AML-193 (cell line): ENCODE measurements at regions not wholly inside any gene's neighbourhood (a gene's known extent, or its start where the extent isn't known, plus 50 kb on each side); places are given as distances from the start of the nearest gene placed in this dataset.

Experiments used
- DNase-seq, 2 experiments: peaks; one replicate each; lab custom pipeline; 2025; lab: John Stamatoyannopoulos, UW

- DNase-seq, result no peak
Measured at GRCh38 chr2:196587056-196587455, 52.5 kb upstream of the CCDC150 start.

DNA sequence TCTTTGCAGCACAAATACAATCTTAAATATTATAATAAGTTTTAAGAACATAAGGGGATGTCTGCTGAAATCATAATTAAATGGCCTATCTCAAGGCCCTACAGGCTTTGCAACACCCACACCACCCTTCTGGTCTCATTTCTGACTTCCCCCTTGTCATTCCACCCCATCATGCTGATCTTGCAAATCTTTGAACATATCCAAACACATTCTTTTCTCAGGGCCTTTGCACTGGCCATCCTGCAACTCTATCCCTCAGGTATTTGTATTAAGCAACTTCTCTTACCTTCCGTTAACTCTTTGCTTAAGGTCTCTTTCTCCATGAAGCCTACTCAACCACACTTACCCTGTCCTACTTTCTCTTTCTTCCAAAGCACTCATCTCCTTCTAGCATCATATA is 51.8 kb upstream of the CCDC150 start:
- no peak for DNase-seq

DNA sequence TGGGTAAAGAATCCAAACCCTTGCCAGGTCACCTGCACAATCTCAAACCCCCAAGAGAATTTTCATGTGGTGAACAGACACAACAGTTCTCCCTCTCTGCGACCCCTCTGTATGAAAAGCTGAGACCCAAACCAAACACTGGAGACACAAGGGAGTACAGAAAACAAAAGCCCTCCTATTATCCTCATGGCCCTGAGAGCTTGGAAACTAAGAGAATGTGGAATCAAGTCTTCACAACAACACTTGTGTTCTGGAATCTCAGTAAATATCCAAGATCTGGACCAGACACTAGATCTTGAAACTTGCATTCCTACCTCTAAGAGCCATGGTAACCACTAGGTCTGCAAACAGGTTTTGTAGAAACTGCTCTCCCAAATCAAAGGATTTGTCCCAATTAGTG is 50.1 kb upstream of the CCDC150 start:
- no peak for DNase-seq
